ENCODE measurements at regions not wholly inside any gene's neighbourhood (a gene's known extent, or its start where the extent isn't known, plus 50 kb on each side); places are given as distances from the start of the nearest gene placed in this dataset.

- ChIA-PET POLR2A (no interaction called here), CTCF (no interaction called here)
- Histone ChIP-seq H3K9me3 (no peaks in the 10 kb centered on the region), H3K79me2 (ENCODE audit: insufficient read depth) (no peaks in the 10 kb centered on the region), H3K9ac (no peak overlapping the region), H3K27ac (ENCODE audit: low read depth in 2 of 2, low read length in 1 of 2) (no peak overlapping the region), H4K20me1 (ENCODE audit: insufficient read depth) (no peaks in the 10 kb centered on the region), H2AFZ (ENCODE audit: low read depth) (no peak overlapping the region), H3K4me2 (no peak overlapping the region), H3K27me3 (ENCODE audit: insufficient read depth) (no peaks in the 10 kb centered on the region), H3K4me1 (ENCODE audit: control insufficient read depth in 1 of 2, insufficient read depth in 2 of 2, low read depth in 1 of 2, low read length in 1 of 2) (no peaks in the 10 kb centered on the region), H3F3A (replicated peaks; ENCODE audit: insufficient read depth) (no peaks in the 10 kb centered on the region), H3K4me3 (ENCODE audit: low read depth in 2 of 2, low read length in 1 of 2) (no peak overlapping the region), H3K9me2 (no peaks in the 10 kb centered on the region), H3K36me3 (replicated peaks in 1 of 2; ENCODE audit: control insufficient read depth in 1 of 2, insufficient read depth in 2 of 2, low read length in 1 of 2) (no peaks in the 10 kb centered on the region)
- no peak for TF ChIP-seq SIN3A (IDR thresholded peaks at IDR 0.05; ENCODE audit: borderline replicate concordance, low read depth, low read length)
- no peak for TF ChIP-seq NFIC (IDR thresholded peaks at IDR 0.05; ENCODE audit: borderline replicate concordance)
- 31% methylated on average over 6 of the region's 6 CpGs for WGBS (ENCODE audit: low lambda C conversion rate)
- DNase-seq, result no peak
Measured at GRCh38 chr14:30369502-30370180, 189.3 kb upstream of the G2E3 start.

GRCh38 chr14:30373053-30373452 lies 185.9 kb upstream of the G2E3 start:
- H3K79me2 ChIP-seq (ENCODE audit: insufficient read depth), result no peaks in the 10 kb centered on the region
- H3F3A ChIP-seq (replicated peaks; ENCODE audit: insufficient read depth), result no peaks in the 10 kb centered on the region
- H4K20me1 ChIP-seq (ENCODE audit: insufficient read depth), result no peaks in the 10 kb centered on the region
- no peaks in the 10 kb centered on the region for H3K27me3 ChIP-seq (ENCODE audit: insufficient read depth)
- H3K4me2 ChIP-seq, result no peak overlapping the region
- no peaks in the 10 kb centered on the region for H3K36me3 ChIP-seq (replicated peaks in 1 of 2; ENCODE audit: control insufficient read depth in 1 of 2, insufficient read depth in 2 of 2, low read length in 1 of 2)
- no peaks in the 10 kb centered on the region for H3K9me3 ChIP-seq
- H3K4me1 ChIP-seq (ENCODE audit: control insufficient read depth in 1 of 2, insufficient read depth in 2 of 2, low read depth in 1 of 2, low read length in 1 of 2), result no peaks in the 10 kb centered on the region
- ChIA-PET CTCF (interaction anchor here (1.1 kb wide), 1 partner anchor 70 kb away, joined by 4 read pairs; no protein-coding TSS in a partner anchor), POLR2A (no interaction called here)
- H2AFZ ChIP-seq (ENCODE audit: low read depth), result no peak overlapping the region
- no peak for DNase-seq
- 5% methylated on average over 2 of the region's 2 CpGs for WGBS (ENCODE audit: low lambda C conversion rate)
- H3K4me3 ChIP-seq (ENCODE audit: low read depth in 2 of 2, low read length in 1 of 2), result no peak overlapping the region
- H3K9ac ChIP-seq, result no peak overlapping the region
- no peak for TF ChIP-seq IRF3 (IDR thresholded peaks at IDR 0.05; ENCODE audit: low read depth, low read length)
- TF ChIP-seq FOSL2 (IDR thresholded peaks at IDR 0.05; ENCODE audit: borderline replicate concordance, low read depth), result no peak
- no peak for TF ChIP-seq NFIC (IDR thresholded peaks at IDR 0.05; ENCODE audit: borderline replicate concordance)
- TF ChIP-seq EZH2phosphoT487 (IDR thresholded peaks at IDR 0.05; ENCODE audit: borderline replicate concordance, low read depth), result no peak
- no peak for TF ChIP-seq JUND (IDR thresholded peaks at IDR 0.05)
- no peak for TF ChIP-seq USF2 (IDR thresholded peaks at IDR 0.05; ENCODE audit: borderline replicate concordance, low read depth, low read length)
- TF ChIP-seq CTCF (IDR thresholded peaks at IDR 0.05), result no peak
- TF ChIP-seq POLR2AphosphoS5 (IDR thresholded peaks at IDR 0.05; ENCODE audit: low read depth, low read length), result no peak
- TF ChIP-seq SIN3A (IDR thresholded peaks at IDR 0.05; ENCODE audit: borderline replicate concordance, low read depth, low read length), result no peak
- no peak for TF ChIP-seq CHD2 (IDR thresholded peaks at IDR 0.05; ENCODE audit: low read length, partially characterized antibody)
- TF ChIP-seq REST (IDR thresholded peaks at IDR 0.05; ENCODE audit: low read depth, low read length), result no peak
- TF ChIP-seq GATA2 (CRISPR knock-in tag; IDR thresholded peaks at IDR 0.05), result no peak
- TF ChIP-seq TEAD4 (IDR thresholded peaks at IDR 0.05; ENCODE audit: borderline replicate concordance, insufficient read depth), result no peak
- TF ChIP-seq SMC3 (IDR thresholded peaks at IDR 0.05; ENCODE audit: low read depth, low read length), result no peak
- TF ChIP-seq MAX (IDR thresholded peaks at IDR 0.05; ENCODE audit: low read depth), result no peak
- H3K9me2 ChIP-seq, result no peaks in the 10 kb centered on the region
- no peak overlapping the region for H3K27ac ChIP-seq (ENCODE audit: low read depth in 2 of 2, low read length in 1 of 2)

All from SK-N-SH (cell line).